Adrenal gland (tissue), 9 donors: ENCODE measurements at regions not wholly inside any gene's neighbourhood (a gene's known extent, or its start where the extent isn't known, plus 50 kb on each side); places are given as distances from the start of the nearest gene placed in this dataset.

ENCODE experiments used
- DNase-seq, 7 donors: peaks; one replicate each; pipeline ENCODE4 v3.0.0-alpha.2; 2019 to 2020
- H3K27ac ChIP-seq, 5 donors: fragments of 200-600 bp; sonication (generic) in 4 of 5; 1 replicate in 3 of 5; 2 replicates in 2 of 5; pipeline versions ENCODE4 v1.5.1 to v1.8.0; 2016 to 2020; ENCODE audit warnings: mild to moderate bottlenecking in 1 of 5
- H3K27me3 ChIP-seq: fragments of 200-600 bp; 2 replicates; pipeline ENCODE4 v1.8.0; 2021
- H3K36me3 ChIP-seq, 2 donors: fragments of 200-600 bp; replicated peaks in 1 of 2; 1 replicate in 1 of 2; 2 replicates in 1 of 2; pipeline versions ENCODE4 v1.5.1 to v1.8.0; 2018 to 2022
- H3K4me1 ChIP-seq, 2 donors: fragments of 200-600 bp; replicated peaks in 1 of 2; 1 replicate in 1 of 2; 2 replicates in 1 of 2; pipeline versions ENCODE4 v1.5.1 to v1.8.0; 2018 to 2021
- H3K4me3 ChIP-seq, 4 donors: fragments of 200-600 bp; sonication (generic) in 3 of 4; one replicate each; pipeline ENCODE4 v1.5.1; 2016 to 2018
- H3K9me3 ChIP-seq, 3 donors: fragments of 200-600 bp; sonication (generic) in 1 of 3; replicated peaks in 1 of 3; 1 replicate in 2 of 3; 2 replicates in 1 of 3; pipeline versions ENCODE4 v1.5.1 to v1.8.0; 2016 to 2021
- CTCF ChIP-seq, 6 experiments: fragments of 450-650 bp in 4 of 6; fragments of 200-600 bp in 2 of 6; sonication (generic) in 1 of 6; IDR thresholded peaks; 1 replicate in 5 of 6; 2 replicates in 1 of 6; pipeline versions ENCODE4 v1.5.1 to v1.8.0; 2016 to 2021; ENCODE audit warnings: antibody characterized with exemption in 6 of 6, mild to moderate bottlenecking in 2 of 6, moderate library complexity in 1 of 6
- POLR2A ChIP-seq, 2 donors: fragments of 450-650 bp; IDR thresholded peaks; one replicate each; pipeline ENCODE4 v1.6.1; 2017; ENCODE audit warnings: antibody characterized with exemption in 2 of 2, mild to moderate bottlenecking in 2 of 2, moderate library complexity in 1 of 2
- WGBS, 4 donors: extraction: QIAGEN DNeasy Blood & Tissue Kit in 2 of 4; methylation state at CpG; one replicate each; pipeline versions ENCODE4 v1.1.5 to v1.1.7; 2013 to 2017; 5-methylcytosine and 5-hydroxymethylcytosine counted together
- intact Hi-C, 2 donors: fragments of 100-400 bp; cut with DNase I; formaldehyde crosslinking; loops; one replicate each; pipeline versions ENCODE4 v1.14.1 to v1.15.0; 2022 to 2023
- microRNA-seq, 3 donors: library from miRNA; unstranded; fragments of <30 nt; microRNA quantifications; one replicate each; pipeline ENCODE4, GENCODE V29; 2017 to 2020
- small RNA-seq, 2 donors: library from RNA; depleted of rRNA; stranded (forward); fragments of <200 nt; gene quantifications; one replicate each; pipeline ENCODE3, GENCODE V24; 2016
- donor health status: healthy with polysubstance abuse.
- donor health status: Bipolar disorder and iron deficiency.
- donor health status: DM: yes; HTN: yes; CAD: no.
- donor health status: DM: no; HTN: no; CAD: no.
- donor health status: DM: no; HTN: no; CAD: no.

GRCh38 chr10:3836222-3836820 lies 51.3 kb upstream of the KLF6 start:
- no peak for DNase-seq
- Histone ChIP-seq H3K4me1 (peaks cover 0 to 12% of the 10 kb centered on the region in 2 donors), H3K9me3 (no peaks in the 10 kb centered on the region), H3K36me3 (no peaks in the 10 kb centered on the region), H3K27me3 (no peaks in the 10 kb centered on the region), H3K4me3 (no peak overlapping the region), H3K27ac (no peak overlapping the region)
- WGBS, 4 donors: 55 to 59% (median 56%) methylated on average over 2 of the region's 2 CpGs
- TF ChIP-seq POLR2A (IDR thresholded peaks at IDR 0.05) (no peak), CTCF (IDR thresholded peaks at IDR 0.05) (no peak)
- intact Hi-C loops: no loop called here

- Histone ChIP-seq H3K27me3 (no peaks in the 10 kb centered on the region), H3K4me3 (no peak overlapping the region), H3K9me3 (no peaks in the 10 kb centered on the region), H3K36me3 (no peaks in the 10 kb centered on the region), H3K4me1 (peaks cover 0 to 12% of the 10 kb centered on the region in 2 donors), H3K27ac (no peak overlapping the region)
- TF ChIP-seq POLR2A (IDR thresholded peaks at IDR 0.05) (no peak), CTCF (IDR thresholded peaks at IDR 0.05) (no peak)
- DNase-seq: no peak
- intact Hi-C loops: no loop called here
- 51 to 61% (median 61%) methylated on average over 6 of the region's 6 CpGs for WGBS, 4 donors
These were observed 50.8 kb upstream of the KLF6 start for GRCh38 chr10:3835770-3836169.

- H3K4me3 ChIP-seq: no peak overlapping the region
- 91 to 96% (median 95%) methylated on average over 1 of the region's 1 CpG for WGBS, 4 donors
- H3K4me1 ChIP-seq: peaks cover 0 to 12% of the 10 kb centered on the region in 2 donors
- no peaks in the 10 kb centered on the region for H3K27me3 ChIP-seq
- intact Hi-C loops: no loop called here
- no peaks in the 10 kb centered on the region for H3K36me3 ChIP-seq
- no peaks in the 10 kb centered on the region for H3K9me3 ChIP-seq
- no peak for TF ChIP-seq POLR2A (IDR thresholded peaks at IDR 0.05)
- no peak for TF ChIP-seq CTCF (IDR thresholded peaks at IDR 0.05)
- H3K27ac ChIP-seq: no peak overlapping the region
- no peak for DNase-seq
These were observed 49.9 kb upstream of the KLF6 start for GRCh38 chr10:3834947-3835346.

Small RNAs in the stretch of these regions (microRNA-seq; reads per million reads assigned to microRNA genes)
- 0 reads per million in 3 donors for gene MIR6078

Small RNAs in the stretch of these regions (small RNA-seq; reads per million reads assigned to genes)
- gene MIR6078: 0 reads per million in 2 donors
- 0 reads per million in 2 donors for gene RNU6-163P
